Stomach (tissue), 4 donors: ENCODE measurements at regions not wholly inside any gene's neighbourhood (a gene's known extent, or its start where the extent isn't known, plus 50 kb on each side); places are given as distances from the start of the nearest gene placed in this dataset.

ENCODE experiments used
- CTCF ChIP-seq, 7 experiments: fragments of 450-650 bp in 4 of 7; fragments of 200-600 bp in 3 of 7; sonication (generic) in 3 of 7; IDR thresholded peaks; one replicate each; pipeline ENCODE4 v1.5.1; 2016 to 2019; ENCODE audit warnings: antibody characterized with exemption in 7 of 7, control low read depth in 2 of 7, mild to moderate bottlenecking in 1 of 7
- EP300 ChIP-seq: sonication (generic); formaldehyde crosslinking; IDR thresholded peaks from one replicate; pipeline ENCODE4 v1.6.1; 2017; ENCODE audit warnings: antibody characterized with exemption
- POLR2A ChIP-seq, 4 donors: fragments of 450-650 bp; IDR thresholded peaks; one replicate each; pipeline ENCODE4 v1.6.1; 2016; ENCODE audit warnings: antibody characterized with exemption in 4 of 4, control low read depth in 2 of 4, mild to moderate bottlenecking in 1 of 4, moderate library complexity in 1 of 4
- POLR2AphosphoS5 ChIP-seq, 3 donors: sonication (generic); formaldehyde crosslinking; IDR thresholded peaks; one replicate each; pipeline ENCODE4 v1.6.1; 2016; ENCODE audit warnings: antibody characterized with exemption in 3 of 3

- TF ChIP-seq CTCF (IDR thresholded peaks at IDR 0.05) (no peak), POLR2A (IDR thresholded peaks at IDR 0.05) (no peak), POLR2AphosphoS5 (IDR thresholded peaks at IDR 0.05) (no peak), EP300 (no peak)
Measured at GRCh38 chr3:66644549-66644948, 143.7 kb upstream of the LRIG1 start.
